HG03280 (cell line): ENCODE measurements at regions not wholly inside any gene's neighbourhood (a gene's known extent, or its start where the extent isn't known, plus 50 kb on each side); places are given as distances from the start of the nearest gene placed in this dataset.

Experiments
- ATAC-seq: cut with Tn5 transposase; IDR thresholded peaks from one replicate; pipeline ENCODE4 v1.9.1; 2021; ENCODE audit warnings: mild to moderate bottlenecking, moderate library complexity; ENCODE audit not compliant: unreplicated experiment

GRCh38 chr2:62447411-62447810 lies 58.6 kb downstream of the TMEM17 start:
- no peak for ATAC-seq

- ATAC-seq = no peak
Measured at GRCh38 chr2:62446491-62446890, 59.5 kb downstream of the TMEM17 start.

DNA sequence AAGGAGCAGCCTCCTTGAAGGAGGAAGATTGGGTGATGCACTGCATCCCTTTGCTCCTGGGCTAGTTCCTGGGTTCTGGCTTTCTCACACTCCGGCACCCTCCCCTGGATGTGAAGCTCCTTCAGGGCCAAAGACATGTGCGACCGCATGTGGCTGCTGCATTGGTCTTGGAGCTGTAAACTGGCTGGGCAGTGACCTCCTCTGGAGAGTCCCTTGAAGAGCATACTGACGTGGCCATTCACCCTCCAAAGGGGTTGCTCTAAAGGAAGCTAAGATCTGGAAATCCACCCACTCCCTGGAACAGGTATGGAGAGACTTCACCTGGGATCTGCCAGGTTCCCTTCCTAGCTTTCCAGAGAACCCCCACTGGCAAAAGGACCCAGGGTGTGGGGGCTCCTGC lies 62.1 kb downstream of the TMEM17 start:
- ATAC-seq = no peak

DNA sequence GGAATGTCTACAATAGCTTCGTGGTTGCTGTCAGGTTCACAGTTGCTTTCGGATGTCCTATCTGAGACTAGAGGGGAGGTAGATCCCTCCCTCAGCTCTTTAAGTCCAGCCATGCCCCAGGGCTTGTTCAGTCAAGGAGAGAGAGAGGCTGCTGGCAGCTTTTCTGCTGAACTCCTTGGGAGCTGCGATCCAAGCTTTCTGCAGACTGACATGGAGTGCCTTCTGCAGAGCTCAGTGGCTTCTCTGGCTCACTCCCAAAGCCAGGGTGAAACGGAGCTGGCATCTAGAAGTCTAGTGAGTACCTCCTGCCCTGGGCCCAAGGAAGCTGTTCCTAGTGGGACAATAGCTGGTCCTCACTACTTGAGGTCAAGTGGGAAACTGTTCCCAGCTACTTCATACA lies 62.5 kb downstream of the TMEM17 start:
- no peak for ATAC-seq

DNA sequence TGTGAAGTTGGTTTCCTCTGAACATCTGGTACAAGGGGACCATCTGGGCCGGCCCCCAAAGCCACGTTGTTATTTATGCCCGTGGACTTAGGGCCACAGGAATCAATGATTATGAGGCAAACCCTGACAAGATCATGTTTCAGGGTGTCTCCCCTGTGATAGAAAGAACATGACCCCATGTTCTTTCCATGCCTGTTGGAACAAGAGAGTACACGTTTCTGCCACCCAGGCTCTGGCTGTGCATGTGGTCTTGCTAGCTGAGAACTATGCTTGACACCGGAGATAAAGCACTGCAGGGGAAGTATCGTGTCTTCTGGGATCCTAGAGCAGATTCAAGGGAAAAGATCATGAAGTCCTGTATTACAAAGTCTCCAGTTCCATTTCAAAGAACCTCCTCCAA lies 64.2 kb downstream of the TMEM17 start:
- ATAC-seq = no peak

- ATAC-seq = no peak
Measured at GRCh38 chr2:62441421-62441820, 64.6 kb downstream of the TMEM17 start.

GRCh38 chr2:62440281-62440946 lies 65.6 kb downstream of the TMEM17 start:
- ATAC-seq = no peak

- no peak for ATAC-seq
Measured at GRCh38 chr2:62439425-62439824, 66.6 kb downstream of the TMEM17 start.

- no peak for ATAC-seq
Measured at GRCh38 chr2:62437785-62438184, 68.2 kb downstream of the TMEM17 start.

DNA sequence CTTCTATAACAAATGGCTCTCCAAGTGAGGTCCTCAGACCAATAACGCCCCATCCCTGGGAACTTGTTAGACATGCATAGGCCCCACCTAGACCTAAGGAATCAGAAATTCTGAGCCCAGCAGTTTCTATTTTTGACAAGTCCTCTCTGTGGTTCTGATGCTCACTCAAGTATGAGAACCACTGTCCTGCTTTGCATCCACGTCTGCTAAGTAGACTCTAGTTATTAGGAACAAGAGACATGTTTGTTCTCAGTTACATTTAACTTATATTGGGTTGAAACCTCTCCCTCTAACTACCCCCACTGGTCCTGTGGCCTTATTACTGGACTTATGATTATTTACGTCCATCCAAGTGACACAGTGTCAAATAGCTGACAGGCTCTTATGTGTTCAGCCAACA lies 70.3 kb downstream of the TMEM17 start:
- peak; percentile 77 for ATAC-seq

- no peak for ATAC-seq
Measured at GRCh38 chr2:62432407-62432806, 73.6 kb downstream of the TMEM17 start.

DNA sequence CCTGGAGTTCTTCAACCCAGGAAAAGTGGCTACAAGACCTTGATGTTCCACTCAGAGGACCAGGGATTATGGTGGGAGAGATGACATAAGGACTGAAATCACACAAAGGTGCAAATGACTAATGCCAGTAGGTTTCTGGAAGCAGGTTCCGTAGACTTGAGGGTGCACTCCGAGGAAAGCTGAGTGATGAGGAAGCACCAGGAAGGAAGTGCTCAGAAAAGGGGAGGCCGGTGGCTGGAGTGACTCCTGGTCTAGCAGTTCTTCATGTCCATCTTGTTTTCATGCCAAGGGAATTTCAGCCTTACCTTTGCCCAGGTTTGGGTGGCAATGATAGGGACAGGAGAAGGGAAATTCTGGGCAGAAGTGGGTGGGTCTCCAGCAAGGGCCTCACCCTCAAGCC lies 74.5 kb downstream of the TMEM17 start:
- ATAC-seq = no peak

- no peak for ATAC-seq
Measured at GRCh38 chr2:62430146-62430545, 75.8 kb downstream of the TMEM17 start.

DNA sequence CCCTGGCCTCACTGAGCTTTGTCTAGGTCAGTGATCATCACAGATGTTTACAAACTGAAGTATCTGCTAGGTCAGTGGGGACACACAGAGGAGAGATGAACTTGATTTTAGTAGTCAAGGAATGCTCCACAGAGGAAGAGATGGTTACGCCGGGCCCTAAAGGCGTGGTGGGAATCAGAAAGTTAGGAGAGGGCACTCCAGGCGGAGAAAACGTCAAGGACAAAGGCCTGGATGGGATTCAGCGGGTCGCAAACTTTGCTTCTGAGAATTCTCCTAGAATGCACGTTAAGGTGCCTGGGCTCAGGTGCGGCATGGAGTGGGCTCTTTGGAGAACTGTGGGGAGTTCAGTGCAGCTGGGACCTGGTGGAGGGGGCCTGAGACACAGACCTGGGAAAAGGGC lies 78.8 kb downstream of the TMEM17 start:
- ATAC-seq = no peak

GRCh38 chr2:62426154-62426912 lies 79.7 kb downstream of the TMEM17 start:
- no peak for ATAC-seq

DNA sequence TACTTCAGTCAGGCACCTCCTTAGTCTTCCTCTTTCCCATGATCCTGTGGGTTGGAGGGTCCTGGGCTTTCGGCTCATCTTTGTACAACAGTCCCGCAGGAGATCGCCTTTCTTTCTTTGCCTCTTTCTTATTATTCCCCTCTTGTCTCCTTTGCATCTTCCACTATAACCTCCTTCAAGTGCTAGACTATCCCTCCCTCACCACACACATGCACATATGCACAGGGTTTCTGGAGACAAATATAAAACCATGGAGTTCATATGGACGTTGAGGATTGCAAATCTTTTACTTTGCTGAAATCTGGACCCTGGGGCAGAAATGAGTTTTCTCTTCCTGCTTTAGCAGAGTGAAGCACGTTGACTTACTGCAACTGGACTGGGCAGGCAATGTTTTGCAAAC lies 80.3 kb downstream of the TMEM17 start:
- ATAC-seq = no peak

DNA sequence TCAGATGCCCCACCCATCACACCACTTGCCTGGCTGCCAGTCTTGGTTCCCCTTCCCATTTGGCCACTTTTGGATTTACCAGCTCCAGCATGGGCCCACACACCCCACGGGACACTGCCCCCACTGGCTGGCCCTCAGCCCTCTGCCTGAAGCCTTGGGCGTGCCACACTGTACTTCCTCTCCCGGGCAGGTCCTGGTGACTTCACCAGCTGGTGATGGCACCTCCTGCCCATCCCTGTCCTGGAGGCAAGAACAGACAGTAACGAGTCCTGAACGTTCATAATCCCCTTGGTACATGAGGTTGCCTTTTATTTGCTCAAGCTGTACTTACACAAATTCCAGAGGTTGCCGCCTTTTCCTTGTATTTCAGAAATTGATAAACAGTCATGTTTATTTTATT lies 81.1 kb downstream of the TMEM17 start:
- no peak for ATAC-seq

- ATAC-seq = no peak
Measured at GRCh38 chr2:62423883-62424458, 82.0 kb downstream of the TMEM17 start.

- ATAC-seq = no peak
Measured at GRCh38 chr2:62423235-62423634, 82.8 kb downstream of the TMEM17 start.

DNA sequence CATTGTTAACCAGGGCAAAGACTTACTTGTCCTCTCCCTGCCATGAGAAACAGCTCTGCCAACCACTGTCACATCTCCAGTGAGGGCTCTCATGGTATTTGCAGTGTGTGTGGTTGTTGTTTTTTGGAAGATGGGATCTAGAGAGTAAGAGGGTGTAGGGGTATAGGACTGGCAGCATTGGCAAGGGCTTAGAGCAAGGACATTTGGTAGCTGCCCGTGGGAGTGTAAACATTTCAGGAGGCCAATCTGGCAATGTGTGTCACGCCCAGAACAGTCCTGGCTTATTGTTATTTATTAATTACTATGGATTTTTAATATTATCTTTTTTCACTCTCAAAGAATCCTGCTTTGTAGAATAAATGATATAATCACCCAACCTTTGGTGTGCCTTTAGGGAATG lies 90.5 kb downstream of the TMEM17 start:
- ATAC-seq = peak; percentile 3

DNA sequence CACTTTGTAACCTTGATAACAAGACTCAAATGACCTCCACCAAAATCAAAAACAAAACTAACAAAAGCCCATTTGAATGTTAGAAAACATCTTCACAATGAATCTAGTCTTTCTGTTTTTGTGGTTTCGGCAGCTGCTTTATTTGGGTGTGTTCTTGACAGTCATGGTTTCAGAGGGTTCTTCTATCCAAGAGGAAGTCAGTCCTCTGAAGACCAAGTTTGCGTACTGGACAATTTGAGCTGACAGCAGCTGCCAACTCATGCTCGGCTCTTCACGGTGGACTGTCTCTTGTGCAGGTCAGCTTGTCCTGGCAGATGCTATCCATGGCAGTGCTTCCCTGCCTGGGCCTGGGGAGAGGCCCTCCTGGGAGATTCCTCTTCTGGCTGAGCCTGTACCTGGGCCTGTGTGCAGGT lies 91.0 kb downstream of the TMEM17 start:
- peak; percentile 79 for ATAC-seq

GRCh38 chr2:62413116-62413663 lies 92.8 kb downstream of the TMEM17 start:
- no peak for ATAC-seq
